Heart left ventricle (tissue), 16 donors: ENCODE measurements at regions not wholly inside any gene's neighbourhood (a gene's known extent, or its start where the extent isn't known, plus 50 kb on each side); places are given as distances from the start of the nearest gene placed in this dataset.

Experiments
- ATAC-seq, 4 donors: fragments of 200-7000 bp; cut with Tn5 transposase; one replicate each; pipeline ENCODE4 v1.9.1; 2020 to 2022; ENCODE audit warnings: moderate library complexity in 4 of 4, mild to moderate bottlenecking in 3 of 4, moderate number of reproducible peaks in 1 of 4
- DNase-seq, 5 donors: peaks; one replicate each; pipeline ENCODE4 v3.0.0-alpha.2; 2020
- H3K27ac ChIP-seq, 12 donors: fragments of 200-600 bp; sonication (generic) in 4 of 12; one replicate each; pipeline versions ENCODE4 v1.5.0 to v1.8.0; 2016 to 2022; ENCODE audit warnings: mild to moderate bottlenecking in 2 of 12
- H3K27me3 ChIP-seq, 9 donors: fragments of 200-600 bp; sonication (generic) in 2 of 9; one replicate each; pipeline versions ENCODE4 v1.5.1 to v1.8.0; 2016 to 2022; ENCODE audit warnings: mild to moderate bottlenecking in 3 of 9
- H3K36me3 ChIP-seq, 9 donors: fragments of 200-600 bp; sonication (generic) in 2 of 9; one replicate each; pipeline versions ENCODE4 v1.5.0 to v1.8.0; 2018 to 2022; ENCODE audit warnings: mild to moderate bottlenecking in 2 of 9
- H3K4me1 ChIP-seq, 12 donors: fragments of 200-600 bp; sonication (generic) in 4 of 12; one replicate each; pipeline versions ENCODE4 v1.5.0 to v1.8.0; 2016 to 2022; ENCODE audit warnings: mild to moderate bottlenecking in 3 of 12
- H3K4me3 ChIP-seq, 12 donors: fragments of 200-600 bp; sonication (generic) in 4 of 12; one replicate each; pipeline versions ENCODE4 v1.5.0 to v1.8.0; 2017 to 2022; ENCODE audit warnings: mild to moderate bottlenecking in 9 of 12, moderate library complexity in 4 of 12
- H3K9me3 ChIP-seq, 12 donors: fragments of 200-600 bp; sonication (generic) in 4 of 12; one replicate each; pipeline versions ENCODE4 v1.5.0 to v1.8.0; 2016 to 2022; ENCODE audit warnings: mild to moderate bottlenecking in 1 of 12
- CTCF ChIP-seq, 12 donors: fragments of 200-600 bp; sonication (generic) in 4 of 12; IDR thresholded peaks; one replicate each; pipeline versions ENCODE4 v1.5.0 to v1.8.0; 2018 to 2022; ENCODE audit warnings: antibody characterized with exemption in 12 of 12, mild to moderate bottlenecking in 5 of 12
- POLR2A ChIP-seq, 2 donors: fragments of 450-650 bp; IDR thresholded peaks; one replicate each; pipeline ENCODE4 v1.6.1; 2017; ENCODE audit warnings: antibody characterized with exemption in 2 of 2, mild to moderate bottlenecking in 2 of 2, moderate library complexity in 2 of 2
- WGBS, 4 donors: extraction: QIAGEN DNeasy Blood & Tissue Kit in 2 of 4; methylation state at CpG; one replicate each; pipeline versions ENCODE4 v1.1.5 to v1.1.7; 2013 to 2018; 5-methylcytosine and 5-hydroxymethylcytosine counted together
- intact Hi-C, 10 donors: fragments of 100-400 bp; cut with DNase I; formaldehyde crosslinking; loops; one replicate each; pipeline versions ENCODE4 v1.11.1 to v1.14.2; 2022
- donor health status: ischemic (EF 13 %, LVEDD 7.1; RV severe dilation, severe dysfunction).
- donor health status: healthy with polysubstance abuse.
- donor health status: DM: no; HTN: yes; CAD: no.
- donor health status: DM: no; HTN: no; CAD: no.
- donor health status: ischemic (EF 25% LVEDD 6.9; RV normal size, moderate dysfunction).
- donor health status: ischemic (EF 25% LVEDD 5.7; RV mildly dilated, moderate dysfunction).
- donor health status: healthy.
- donor health status: DM: yes; HTN: yes; CAD: no.
- donor health status: ischemic (EF 35%, LVEDD 5.7; RV mildly dilated, moderate dysfunction).
- donor health status: nonischemic (EF 11% LVEDD 7.7; RV severe dilation, severe dysfunction).
- donor health status: DM: yes; HTN: yes; CAD: no.
- donor health status: PGD.
- donor health status: ischemic (EF 29% LVEDD 5.4; RV normal size, mild dysfunction).
- donor health status: nonischemic (EF 23%, LVEDD 6.1; RV moderate dilation, normal function).

GRCh38 chr7:106794276-106795083 is 70.6 kb upstream of the PIK3CG start:
- intact Hi-C loops: loop anchor here (5.0 to 10.0 kb wide), 4 partner anchors 150 to 358 kb away; no protein-coding TSS in a partner anchor
- TF ChIP-seq POLR2A (IDR thresholded peaks at IDR 0.05): no peak
- TF ChIP-seq CTCF (IDR thresholded peaks at IDR 0.05): no peak
- 69 to 78% (median 73%) methylated on average over 6 of the region's 6 CpGs for WGBS, 4 donors
- DNase-seq (no peak), ATAC-seq (no peak)
- Histone ChIP-seq H3K36me3 (no peaks in the 10 kb centered on the region), H3K27me3 (no peaks in the 10 kb centered on the region), H3K9me3 (peaks cover 0 to 12% (median 4%) of the 10 kb centered on the region in 12 donors), H3K4me3 (no peak overlapping the region), H3K27ac (no peak overlapping the region), H3K4me1 (no peaks in the 10 kb centered on the region)

GRCh38 chr7:106795084-106795876 is 69.8 kb upstream of the PIK3CG start:
- H3K27ac ChIP-seq: no peak overlapping the region
- intact Hi-C loops: loop anchor here in 5 of 10 donors (5.0 to 10.0 kb wide), 2 partner anchors 150 to 352 kb away; no protein-coding TSS in a partner anchor
- WGBS, 4 donors: 80 to 94% (median 91%) methylated on average over 6 of the region's 6 CpGs
- ATAC-seq (no peak), DNase-seq (no peak)
- no peaks in the 10 kb centered on the region for H3K27me3 ChIP-seq
- no peak overlapping the region for H3K4me3 ChIP-seq
- TF ChIP-seq POLR2A (IDR thresholded peaks at IDR 0.05) (no peak), CTCF (IDR thresholded peaks at IDR 0.05) (no peak)
- no peaks in the 10 kb centered on the region for H3K4me1 ChIP-seq
- peaks cover 0 to 12% (median 4%) of the 10 kb centered on the region in 12 donors for H3K9me3 ChIP-seq
- H3K36me3 ChIP-seq: no peaks in the 10 kb centered on the region

- 0 to 94% (median 70%) methylated on average over 1 of the region's 1 CpG for WGBS, 4 donors
These were observed 69.2 kb upstream of the PIK3CG start for GRCh38 chr7:106795877-106796231.

More at GRCh38 chr7:106795877-106796231, 69.2 kb upstream of the PIK3CG start:
- Histone ChIP-seq H3K9me3 (peaks cover 0 to 12% (median 4%) of the 10 kb centered on the region in 12 donors), H3K27ac (no peak overlapping the region), H3K27me3 (no peaks in the 10 kb centered on the region), H3K4me1 (no peaks in the 10 kb centered on the region), H3K4me3 (no peak overlapping the region), H3K36me3 (no peaks in the 10 kb centered on the region)
- DNase-seq (no peak), ATAC-seq (no peak)
- intact Hi-C loops: loop anchor here in 5 of 10 donors (5.0 to 10.0 kb wide), 2 partner anchors 149 to 351 kb away; no protein-coding TSS in a partner anchor
- no peak for TF ChIP-seq CTCF (IDR thresholded peaks at IDR 0.05)
- no peak for TF ChIP-seq POLR2A (IDR thresholded peaks at IDR 0.05)
